Spleen (tissue), 7 donors: ENCODE measurements at regions not wholly inside any gene's neighbourhood (a gene's known extent, or its start where the extent isn't known, plus 50 kb on each side); places are given as distances from the start of the nearest gene placed in this dataset.

Source experiments
- POLR2A ChIP-seq, 3 donors: fragments of 450-650 bp; IDR thresholded peaks; one replicate each; pipeline ENCODE4 v1.5.1; 2017; ENCODE audit warnings: antibody characterized with exemption in 3 of 3, mild to moderate bottlenecking in 1 of 3
- POLR2AphosphoS5 ChIP-seq, 3 donors: sonication (generic); formaldehyde crosslinking; IDR thresholded peaks; one replicate each; pipeline ENCODE4 v1.5.1; 2017; ENCODE audit warnings: antibody characterized with exemption in 3 of 3
- TF ChIP-seq, protein P1 (sequence below), 11 experiments: fragments of 200-600 bp in 7 of 11; fragments of 450-650 bp in 4 of 11; sonication (generic) in 4 of 11; IDR thresholded peaks in 8 of 11; conservative IDR thresholded peaks in 3 of 11; 1 replicate in 7 of 11; 2 replicates in 4 of 11; pipeline versions ENCODE4 v1.4.0 to v1.8.0; 2016 to 2021; ENCODE audit warnings: antibody characterized with exemption in 11 of 11, inconsistent platforms in 4 of 11, mild to moderate bottlenecking in 1 of 11
- donor health status: DM: no; HTN: no; CAD: no; lungs with moderate emphysema.
- donor health status: DM: no; HTN: no; CAD: no.
- donor health status: DM: no; HTN: no; CAD: no.

GRCh38 chr7:124323597-124323996 is 290.7 kb upstream of the TMEM229A start:
- TF ChIP-seq POLR2A (IDR thresholded peaks at IDR 0.05) (no peak), POLR2AphosphoS5 (IDR thresholded peaks at IDR 0.05) (no peak)
- TF ChIP-seq, protein P1, sequence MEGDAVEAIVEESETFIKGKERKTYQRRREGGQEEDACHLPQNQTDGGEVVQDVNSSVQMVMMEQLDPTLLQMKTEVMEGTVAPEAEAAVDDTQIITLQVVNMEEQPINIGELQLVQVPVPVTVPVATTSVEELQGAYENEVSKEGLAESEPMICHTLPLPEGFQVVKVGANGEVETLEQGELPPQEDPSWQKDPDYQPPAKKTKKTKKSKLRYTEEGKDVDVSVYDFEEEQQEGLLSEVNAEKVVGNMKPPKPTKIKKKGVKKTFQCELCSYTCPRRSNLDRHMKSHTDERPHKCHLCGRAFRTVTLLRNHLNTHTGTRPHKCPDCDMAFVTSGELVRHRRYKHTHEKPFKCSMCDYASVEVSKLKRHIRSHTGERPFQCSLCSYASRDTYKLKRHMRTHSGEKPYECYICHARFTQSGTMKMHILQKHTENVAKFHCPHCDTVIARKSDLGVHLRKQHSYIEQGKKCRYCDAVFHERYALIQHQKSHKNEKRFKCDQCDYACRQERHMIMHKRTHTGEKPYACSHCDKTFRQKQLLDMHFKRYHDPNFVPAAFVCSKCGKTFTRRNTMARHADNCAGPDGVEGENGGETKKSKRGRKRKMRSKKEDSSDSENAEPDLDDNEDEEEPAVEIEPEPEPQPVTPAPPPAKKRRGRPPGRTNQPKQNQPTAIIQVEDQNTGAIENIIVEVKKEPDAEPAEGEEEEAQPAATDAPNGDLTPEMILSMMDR (IDR thresholded peaks at IDR 0.05 in 8 of 11, conservative IDR thresholded peaks at IDR 0.05 in 3 of 11): no peak
